GM18502 (cell line): ENCODE measurements at regions not wholly inside any gene's neighbourhood (a gene's known extent, or its start where the extent isn't known, plus 50 kb on each side); places are given as distances from the start of the nearest gene placed in this dataset.
"Not testable (repeated sequence)": the region's sequence is repeated elsewhere in the genome, so short reads cannot be mapped to it uniquely, and the experiment has no call there.

Experiments used
- ATAC-seq: cut with Tn5 transposase; IDR thresholded peaks from one replicate; pipeline ENCODE4 v1.9.1; 2021; ENCODE audit warnings: mild to moderate bottlenecking; ENCODE audit not compliant: unreplicated experiment, poor library complexity

DNA sequence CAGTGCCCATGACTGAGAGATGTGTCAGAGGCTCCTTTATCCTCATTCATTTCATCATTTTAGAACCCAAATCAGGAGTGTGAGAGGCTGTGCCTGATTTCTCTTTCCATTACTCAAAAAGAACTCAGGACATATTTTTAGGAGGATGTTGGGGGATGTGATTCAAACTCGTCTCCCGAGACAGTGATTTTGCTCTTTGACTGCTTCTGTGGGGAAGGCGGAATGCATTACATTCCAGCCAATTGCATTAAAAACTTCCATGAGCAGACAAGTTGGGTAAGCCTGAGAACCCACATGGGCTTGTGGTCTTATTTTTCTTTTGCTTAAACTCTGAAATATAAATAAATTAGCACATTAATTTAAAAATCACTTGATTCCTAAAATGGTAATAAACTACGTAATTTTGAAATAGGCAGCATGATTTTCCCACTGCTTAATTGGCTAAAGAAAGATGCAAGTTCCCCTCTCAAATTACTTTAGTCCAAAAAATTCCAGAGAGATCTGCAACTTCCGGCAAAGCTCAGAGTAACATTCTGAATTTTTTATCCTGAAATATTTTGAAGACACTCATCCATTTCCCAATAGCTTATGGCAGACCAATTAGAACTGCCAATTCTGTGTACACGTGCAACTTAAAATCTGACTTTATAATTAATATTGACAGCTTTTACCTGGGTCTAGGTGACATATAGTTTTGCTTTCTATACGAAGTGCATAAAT is 185.6 kb downstream of the C7orf25 start:
- ATAC-seq: no peak

DNA sequence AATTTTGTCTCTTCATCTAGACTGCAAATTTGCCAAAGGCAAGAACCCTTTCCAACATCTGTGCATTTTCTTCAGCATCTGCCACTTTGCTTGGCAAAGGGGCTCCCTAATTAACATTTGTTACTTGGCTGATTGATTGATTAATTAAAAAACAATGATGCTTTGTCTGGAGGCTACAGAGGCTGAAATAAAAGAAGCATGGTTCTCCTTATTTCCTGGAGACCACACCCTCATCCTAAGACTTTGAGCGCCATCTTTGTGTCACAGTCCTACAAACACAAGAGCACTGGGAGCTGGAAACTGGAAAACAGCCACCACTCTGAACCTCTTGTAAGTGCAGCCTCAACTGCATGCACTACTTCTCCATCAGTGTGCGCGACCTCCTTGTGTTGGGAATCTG is 189.2 kb downstream of the C7orf25 start:
- no peak for ATAC-seq

DNA sequence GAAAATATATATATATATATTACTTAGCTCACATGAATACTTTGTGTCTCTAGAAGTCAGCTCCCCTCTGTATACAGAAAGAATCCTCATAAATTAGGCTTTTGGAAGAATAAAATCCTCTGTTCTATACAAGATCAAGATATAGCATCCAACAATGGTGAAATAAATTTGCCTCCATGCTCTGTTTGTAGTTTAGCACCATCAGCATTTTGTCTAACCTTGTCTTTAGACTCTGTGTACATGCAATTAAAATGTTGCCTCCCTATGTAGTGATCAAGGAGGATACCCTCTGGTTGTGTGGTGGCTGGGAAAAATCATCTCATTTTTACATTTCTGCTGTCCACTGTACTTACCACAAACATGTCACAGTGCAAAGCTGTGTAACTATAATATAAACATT is 189.7 kb downstream of the C7orf25 start:
- ATAC-seq: no peak

DNA sequence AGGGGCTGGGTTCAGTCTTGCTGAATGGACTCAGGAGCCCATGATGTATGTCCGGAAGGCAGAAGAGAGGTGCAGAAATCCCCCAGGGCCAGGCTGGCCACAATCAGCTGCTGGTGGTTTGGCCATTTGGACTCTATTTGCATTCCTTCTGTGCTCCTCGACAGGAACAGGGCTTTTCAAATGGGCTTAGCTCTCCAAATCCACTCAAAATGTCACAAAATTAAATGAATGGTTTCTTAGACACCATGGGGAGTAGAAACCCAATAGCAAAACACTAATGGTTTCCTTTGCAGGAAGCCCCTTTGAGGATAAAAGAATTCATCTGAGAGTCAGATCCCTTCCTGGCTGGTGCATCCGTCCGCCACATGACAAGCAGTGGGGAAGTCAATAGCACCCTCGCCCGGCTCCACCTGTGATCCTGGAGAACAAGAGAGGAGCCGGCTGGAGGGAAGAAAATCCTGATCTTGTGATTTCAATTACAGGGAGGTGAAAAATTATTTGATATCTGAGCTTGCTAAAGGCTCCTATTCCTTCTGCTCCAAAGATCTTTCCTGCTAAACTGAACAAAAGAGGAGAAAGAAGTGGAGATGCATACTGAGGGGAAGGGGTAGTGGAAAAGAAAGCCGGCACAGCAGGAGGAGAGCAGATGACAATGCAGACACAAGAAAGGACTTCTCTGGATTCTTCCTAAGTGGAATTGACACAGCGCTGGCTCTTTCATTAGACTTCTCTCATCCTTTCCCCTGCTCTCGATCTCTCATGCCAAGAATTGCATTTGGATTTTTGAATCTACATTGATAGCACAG is 190.7 kb downstream of the C7orf25 start:
- ATAC-seq: no peak

DNA sequence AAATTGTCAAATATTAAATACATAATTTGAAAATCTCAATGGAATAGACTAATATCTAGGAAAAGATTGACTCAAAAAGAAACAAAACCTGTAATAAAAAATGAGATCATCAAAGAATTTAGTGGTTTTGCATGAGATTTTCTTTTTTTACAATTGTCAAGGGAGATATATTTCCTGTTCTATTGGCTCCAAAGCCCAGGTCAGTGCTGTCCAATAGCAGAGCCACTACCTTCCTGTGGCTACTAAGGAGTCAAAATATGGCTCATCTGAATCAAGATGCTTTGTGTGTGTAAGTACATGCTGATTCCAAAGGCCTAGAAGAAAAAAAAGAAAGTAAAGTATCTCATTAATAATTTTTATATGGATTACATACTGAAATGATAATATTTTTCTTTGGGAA is 191.9 kb downstream of the C7orf25 start:
- no peak for ATAC-seq

DNA sequence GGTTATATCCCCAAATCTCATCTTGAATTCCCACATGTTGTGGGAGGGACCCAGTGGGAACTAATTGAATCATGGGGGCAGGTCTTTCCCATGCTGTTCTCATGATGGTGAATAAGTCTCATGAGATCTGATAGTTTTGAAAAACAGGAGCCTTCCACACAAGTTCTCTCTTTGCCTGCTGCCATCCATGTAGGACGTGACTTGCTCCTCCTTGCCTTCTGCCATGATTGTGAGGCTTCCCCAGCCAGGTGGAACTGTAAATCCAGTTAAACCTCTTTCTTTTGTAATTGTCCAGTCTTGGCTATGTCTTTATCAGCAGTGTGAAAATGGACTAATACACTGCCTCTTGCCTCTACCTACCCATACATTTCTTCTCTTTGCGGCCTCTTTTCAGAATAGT is 193.4 kb downstream of the C7orf25 start:
- not testable (repeated sequence) for ATAC-seq

DNA sequence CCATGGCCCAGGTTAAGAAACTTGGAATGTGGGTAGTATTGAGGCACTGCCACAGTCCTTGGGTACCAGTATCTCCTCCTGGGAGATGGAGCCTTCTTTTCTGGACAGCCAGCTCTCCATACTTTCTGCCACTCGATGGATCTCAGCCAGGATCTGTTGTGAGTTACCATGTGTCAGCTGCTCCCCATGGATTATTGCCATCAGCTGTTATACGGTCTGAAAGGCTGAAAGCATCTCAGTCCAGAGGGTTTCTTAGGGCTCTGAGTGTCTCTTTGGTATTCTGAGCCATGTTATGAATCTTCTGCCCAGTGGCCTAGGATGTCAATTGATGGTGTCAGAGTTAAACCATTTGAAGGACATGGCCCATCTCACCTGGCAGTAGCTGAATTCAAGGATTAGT is 197.5 kb downstream of the C7orf25 start:
- ATAC-seq: no peak

DNA sequence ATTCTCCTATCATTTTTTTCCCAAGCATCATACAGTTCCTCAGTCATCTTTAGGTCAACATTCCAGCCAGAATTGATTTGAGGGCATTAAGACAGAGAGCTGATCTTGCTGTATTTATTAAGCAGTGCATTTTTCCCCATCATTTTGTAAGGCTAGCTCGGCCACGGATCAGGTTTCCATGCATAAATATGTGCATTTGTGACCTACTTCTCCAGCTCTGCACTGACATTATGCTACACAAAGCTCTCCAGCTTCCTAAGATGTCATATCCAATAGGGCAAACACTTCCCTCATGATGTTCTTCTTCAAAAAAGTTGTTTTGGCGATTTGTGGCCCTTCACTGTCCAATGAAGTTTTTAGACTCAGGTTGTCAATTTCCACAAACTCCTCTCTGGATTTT is 202.6 kb downstream of the C7orf25 start:
- no peak for ATAC-seq

DNA sequence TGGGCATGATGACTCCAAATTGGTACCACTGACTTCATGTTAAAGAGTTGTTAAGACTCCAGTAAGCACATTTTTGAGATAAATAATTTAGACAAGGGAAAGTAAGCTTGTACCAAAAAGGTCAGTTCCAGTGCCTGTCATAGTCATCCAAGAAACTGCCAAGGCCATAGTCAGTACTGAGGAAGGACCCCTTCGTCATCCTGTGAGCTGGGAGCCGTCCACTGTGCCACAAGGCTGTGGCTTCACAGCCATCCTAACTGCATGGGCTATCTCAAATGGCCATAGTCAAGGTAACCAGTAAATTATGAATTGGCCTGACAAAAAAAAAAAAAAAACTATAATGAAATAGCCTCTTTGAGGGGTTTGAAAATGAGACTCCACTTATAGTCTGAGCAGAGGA is 207.2 kb downstream of the C7orf25 start:
- ATAC-seq: no peak

DNA sequence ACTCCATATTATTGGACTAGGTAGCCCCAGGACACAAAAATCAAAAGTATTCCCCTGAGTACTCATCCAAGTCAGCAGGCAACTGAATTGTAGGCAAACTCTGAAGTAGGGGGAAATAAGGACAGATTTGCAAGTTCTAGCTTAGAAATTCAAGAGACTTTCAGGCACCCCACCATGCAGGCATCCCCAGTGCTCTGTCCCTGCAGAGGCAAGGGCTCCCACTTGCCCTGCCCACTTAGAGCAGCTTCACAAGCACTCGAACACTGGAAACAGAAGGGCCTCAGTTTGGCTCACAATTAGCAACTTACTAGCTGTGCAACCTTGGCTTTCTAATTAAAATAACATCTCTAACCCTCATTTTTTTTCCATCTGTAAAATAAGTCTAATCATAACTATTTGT is 209.2 kb downstream of the C7orf25 start:
- no peak for ATAC-seq

DNA sequence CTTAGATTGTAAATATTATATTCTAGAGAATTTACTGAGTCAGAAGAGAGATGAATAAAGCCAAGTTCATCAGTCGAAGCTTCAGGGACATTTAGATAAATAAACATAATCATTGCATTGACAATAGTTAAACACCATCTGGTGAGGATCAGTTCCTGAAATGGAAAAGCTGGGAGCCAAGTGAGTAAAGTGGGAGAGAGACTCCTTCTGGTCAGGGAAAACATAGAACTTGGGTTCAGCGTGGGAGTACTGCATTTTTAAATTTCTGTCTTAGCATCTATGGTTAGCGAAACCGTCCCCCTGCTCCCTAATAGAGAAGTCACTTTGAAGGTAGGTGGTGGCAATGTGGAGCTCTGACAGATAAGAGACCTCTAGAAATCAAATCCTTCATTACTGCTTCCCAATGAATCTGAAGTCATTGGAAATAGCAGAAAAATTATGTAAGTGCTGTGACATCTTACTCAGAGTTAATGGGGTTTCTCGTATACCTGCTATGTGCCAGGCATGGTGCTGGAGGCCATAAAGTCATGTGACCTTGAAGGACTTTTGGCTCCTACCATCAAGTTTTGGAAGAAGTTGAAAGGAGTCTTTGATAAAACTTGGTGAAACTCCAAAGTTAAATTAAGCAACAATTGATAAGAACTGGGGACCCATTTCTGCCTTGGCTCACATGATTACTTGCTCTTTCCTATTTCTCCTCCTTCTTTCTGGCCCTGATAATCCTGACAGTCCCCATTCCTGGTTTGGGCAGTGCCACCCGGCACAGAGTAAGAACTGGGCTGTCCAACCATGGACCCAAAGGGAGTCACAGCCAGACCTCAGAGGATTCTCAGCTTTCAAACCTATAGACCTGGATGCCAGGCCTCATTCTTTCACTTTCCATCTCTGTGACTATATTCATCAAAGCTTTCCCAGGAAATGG is 211.2 kb downstream of the C7orf25 start:
- no peak for ATAC-seq

DNA sequence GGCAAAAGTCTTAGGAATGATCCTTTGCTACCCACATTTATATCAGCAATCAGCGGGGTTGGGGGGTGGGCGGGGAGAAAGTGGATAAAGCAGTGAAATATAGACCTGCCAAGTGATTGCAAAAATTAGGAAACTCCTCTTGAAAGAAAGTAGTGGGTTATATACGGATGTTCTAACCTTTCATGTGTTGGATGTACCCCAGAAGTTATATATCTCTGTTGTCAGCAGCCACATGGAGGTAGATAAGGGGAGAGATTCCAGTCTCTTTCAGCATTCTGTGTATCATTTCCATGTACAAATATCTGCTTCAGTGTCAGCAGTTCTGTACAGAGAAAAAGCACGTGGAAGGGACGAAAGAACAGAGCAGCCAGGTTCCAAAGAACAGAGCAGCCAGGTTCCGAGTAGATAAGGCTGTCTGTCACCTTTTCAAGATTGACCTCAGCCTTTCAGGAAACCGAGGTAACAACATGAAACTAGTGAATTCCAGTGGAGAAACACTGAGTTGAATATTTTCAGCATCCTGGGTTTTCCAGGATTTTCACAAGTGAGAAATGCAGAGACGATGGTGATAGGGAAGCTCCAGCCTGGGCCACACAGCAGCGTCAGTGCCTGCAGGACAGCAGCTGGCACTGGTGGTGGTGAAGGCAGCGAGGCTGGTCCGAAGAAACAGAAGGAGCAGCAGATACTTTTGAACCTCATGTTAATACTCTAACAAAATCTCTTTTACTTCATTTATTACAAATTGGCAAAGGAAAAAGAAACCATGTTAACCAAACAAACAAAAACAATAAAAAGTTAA is 212.3 kb downstream of the C7orf25 start:
- ATAC-seq: no peak

DNA sequence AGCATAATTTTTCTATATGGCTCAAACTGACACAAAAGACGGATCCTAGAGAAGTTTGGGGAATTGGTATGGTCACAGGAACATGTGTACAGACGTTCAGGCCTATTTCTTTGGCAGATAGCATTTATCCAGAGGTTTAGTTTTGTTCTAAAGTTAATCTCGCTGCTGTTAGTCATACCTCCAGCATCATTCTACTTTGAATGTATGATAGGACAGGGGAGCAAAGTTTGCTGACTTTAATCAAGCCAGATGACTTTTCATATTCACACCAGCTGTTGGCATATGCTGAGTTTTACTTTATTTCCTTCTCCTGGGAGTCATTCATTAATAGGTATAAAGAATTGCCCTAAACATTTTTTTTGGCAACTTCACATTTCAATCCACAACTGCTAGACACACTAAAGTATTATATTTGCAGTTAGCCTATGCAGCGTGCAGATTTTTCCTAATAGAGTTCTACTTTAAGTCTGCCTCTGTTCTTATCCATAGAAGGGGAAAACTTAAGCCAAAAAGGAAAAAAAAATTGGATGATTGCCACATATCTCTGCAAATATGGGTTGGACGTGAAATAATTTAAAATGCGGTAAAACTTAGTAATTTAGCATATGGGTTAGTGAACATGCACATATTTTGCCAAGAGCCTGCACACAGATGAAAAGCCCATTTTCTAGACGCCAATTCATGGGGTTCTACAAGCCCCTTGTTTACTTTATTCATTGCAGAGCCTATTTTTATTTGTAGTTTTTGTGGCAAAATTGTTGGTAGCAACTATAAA is 213.1 kb downstream of the C7orf25 start:
- ATAC-seq: no peak

DNA sequence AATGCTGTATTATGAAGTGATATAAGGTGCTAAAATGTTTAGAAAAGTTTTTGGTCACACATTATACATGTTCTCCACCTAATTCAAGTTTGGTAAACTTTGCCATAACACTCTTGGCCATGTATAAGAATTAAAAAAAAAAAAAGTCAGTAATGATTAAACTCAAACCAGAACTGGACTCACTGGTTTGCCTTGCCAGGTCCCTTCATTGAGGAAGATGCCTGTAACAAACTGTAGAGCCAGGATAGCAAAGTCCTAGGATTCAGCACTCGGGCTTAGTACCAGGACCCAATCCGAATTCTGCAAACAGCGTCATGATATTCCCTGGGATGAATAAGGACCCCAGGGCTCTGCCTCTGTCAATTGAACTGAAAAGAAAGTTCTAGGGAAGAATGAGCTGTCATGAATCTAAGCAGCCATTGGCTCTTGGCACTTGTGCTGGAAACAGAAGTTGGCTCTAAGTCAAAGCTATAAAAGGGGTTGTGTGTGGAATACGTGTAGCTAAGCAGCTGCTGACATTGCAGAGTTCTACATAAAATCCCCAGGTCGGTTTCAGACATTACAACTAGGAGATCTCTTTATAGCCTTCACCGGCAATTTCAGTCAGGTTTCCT is 216.9 kb downstream of the C7orf25 start:
- ATAC-seq: no peak

DNA sequence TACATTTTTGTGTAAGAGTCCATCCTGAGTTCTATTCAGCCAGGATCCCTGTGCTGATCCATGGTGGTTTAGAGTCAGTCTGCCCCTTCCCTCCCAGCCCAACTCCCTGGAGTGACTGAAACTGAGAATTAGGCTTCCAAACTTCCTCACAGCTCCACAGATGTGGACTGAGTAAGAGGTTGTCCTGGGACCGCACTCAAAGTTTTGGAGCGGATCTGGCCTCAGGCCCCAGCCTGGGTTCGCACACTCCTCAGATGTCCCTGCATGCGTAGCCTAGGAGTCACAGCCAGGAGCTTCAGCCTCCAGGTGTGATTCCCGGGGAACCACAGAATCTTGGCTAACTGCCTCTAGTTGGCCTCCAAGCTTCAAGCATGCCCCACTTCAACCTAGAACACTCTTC is 218.1 kb downstream of the C7orf25 start:
- no peak for ATAC-seq

DNA sequence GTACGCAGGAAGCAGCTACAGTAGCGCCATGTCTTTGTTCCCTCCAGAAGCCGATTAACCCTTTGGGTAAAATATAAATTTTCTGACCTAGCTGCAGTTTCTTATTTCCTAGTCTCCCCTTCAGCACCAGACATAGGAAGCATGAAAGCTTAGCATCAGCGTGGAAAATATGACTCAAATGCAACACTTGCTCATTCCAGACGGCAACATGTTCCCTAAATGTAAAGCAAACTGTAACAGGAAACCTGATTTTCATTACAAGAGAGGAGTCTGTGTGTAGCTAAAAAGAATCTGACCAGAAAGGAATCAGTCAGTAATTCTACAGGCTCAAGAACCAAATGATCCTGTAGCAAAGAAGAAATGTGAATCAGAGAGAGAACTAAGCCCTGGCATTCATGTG is 219.2 kb downstream of the C7orf25 start:
- no peak for ATAC-seq

DNA sequence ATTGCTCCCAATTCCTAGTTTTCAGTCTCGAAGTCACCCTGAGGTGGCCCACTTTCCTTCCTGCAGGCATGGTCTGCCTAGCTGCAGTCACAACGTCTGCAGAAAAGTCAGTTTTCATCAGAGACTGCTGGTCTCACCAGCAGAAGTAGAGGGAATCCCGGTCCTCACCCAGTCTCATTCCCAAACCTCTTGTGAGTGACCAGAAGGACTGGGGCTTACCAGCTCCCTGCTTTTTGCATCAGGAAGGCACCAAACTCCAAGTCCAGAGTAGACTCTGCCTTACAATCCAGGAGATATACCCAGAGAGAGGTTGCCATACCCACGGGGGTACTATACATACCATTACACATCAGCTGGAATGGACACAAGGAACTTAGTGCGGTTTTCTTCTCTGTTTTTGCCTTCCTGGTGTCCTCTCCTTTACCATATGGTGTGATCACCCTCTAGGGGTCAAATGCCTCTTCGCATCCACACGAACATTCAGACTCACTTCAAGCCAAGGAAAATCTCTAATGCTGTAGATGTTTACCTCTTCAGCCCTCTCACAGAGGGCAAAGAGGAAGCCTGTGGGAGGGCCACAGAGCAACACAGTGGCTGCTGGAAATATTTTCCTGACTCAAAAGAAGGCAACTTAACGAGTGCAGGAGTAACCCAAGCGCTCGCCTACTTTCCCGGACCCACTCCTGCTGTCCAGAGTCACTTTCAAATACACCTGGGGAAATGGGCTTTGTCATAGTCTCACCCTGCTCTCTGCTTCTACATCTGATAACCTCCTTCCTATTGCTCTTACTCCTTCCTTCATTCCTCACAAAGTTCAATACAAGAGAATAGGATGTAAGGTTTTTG is 220.9 kb downstream of the C7orf25 start:
- ATAC-seq: no peak

DNA sequence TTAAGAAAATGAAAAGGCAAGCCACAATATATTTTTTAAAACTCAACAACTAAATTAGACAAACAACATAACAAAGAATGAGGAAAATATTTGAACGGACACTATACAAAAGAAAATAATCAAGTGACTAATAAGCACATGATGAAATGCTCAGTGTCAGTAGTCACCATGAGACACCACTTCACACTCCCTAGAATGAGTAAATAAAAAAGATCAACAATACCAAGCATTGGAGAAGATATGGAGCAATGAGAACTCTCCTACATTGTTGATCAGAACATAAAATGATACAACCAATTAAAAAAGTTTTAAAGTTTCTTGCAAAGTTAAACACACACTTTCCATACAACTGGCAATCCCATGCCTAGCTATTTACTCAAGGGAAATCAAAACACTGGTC is 222.2 kb downstream of the C7orf25 start:
- ATAC-seq: no peak
